ENCODE measurements at regions not wholly inside any gene's neighbourhood (a gene's known extent, or its start where the extent isn't known, plus 50 kb on each side); places are given as distances from the start of the nearest gene placed in this dataset.

DNA sequence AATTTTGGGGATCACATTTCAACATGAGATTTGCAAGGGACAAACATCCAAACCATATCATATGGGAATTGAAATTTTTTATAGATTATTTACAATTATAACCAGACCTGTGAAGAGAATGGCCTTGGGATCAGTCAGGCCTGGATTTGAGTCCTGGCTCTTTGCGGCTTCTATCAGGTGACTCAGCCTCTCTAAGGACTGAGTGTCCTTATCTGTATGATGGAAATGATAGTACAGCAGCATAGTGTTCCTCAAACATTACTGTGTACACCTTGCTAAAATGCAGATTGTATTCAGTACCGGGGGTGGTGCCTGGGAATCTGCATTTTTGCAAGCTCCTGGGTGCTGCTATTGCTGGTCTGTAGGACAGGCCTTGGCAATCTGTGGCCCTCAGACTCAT, 206.7 kb upstream of the PROK2 start:
- H3K4me3 ChIP-seq: no peak overlapping the region
- intact Hi-C loops (cut with DNase I): no loop called here
- ATAC-seq: no peak

DNA sequence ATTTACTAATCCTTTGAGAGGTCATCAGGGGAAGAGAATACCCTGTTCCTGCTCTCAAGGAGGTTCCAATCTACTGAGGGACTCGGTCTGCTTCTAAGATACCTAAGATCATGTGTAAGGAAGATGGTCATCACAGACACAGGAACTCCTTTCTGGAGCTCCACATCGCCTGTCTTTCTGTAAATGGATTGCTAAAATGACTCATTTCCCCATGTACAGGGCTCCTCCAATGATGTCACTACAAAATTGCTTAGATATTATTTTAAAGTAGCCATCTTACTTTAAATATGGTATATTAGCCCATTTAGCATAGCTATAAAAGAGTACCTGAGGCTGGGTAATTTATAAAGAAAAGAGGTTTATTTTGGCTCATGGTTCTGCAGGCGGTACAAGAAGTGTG, 206.1 kb upstream of the PROK2 start:
- Histone ChIP-seq H3K9me3 (no peaks in the 10 kb centered on the region), H3K4me3 (no peak overlapping the region), H3K27me3 (ENCODE audit: low read depth) (no peaks in the 10 kb centered on the region), H3K27ac (no peak overlapping the region), H3K4me1 (no peaks in the 10 kb centered on the region), H3K36me3 (no peaks in the 10 kb centered on the region)
- no peak for ATAC-seq
- intact Hi-C loops (cut with DNase I): no loop called here
- TF ChIP-seq, protein P1, sequence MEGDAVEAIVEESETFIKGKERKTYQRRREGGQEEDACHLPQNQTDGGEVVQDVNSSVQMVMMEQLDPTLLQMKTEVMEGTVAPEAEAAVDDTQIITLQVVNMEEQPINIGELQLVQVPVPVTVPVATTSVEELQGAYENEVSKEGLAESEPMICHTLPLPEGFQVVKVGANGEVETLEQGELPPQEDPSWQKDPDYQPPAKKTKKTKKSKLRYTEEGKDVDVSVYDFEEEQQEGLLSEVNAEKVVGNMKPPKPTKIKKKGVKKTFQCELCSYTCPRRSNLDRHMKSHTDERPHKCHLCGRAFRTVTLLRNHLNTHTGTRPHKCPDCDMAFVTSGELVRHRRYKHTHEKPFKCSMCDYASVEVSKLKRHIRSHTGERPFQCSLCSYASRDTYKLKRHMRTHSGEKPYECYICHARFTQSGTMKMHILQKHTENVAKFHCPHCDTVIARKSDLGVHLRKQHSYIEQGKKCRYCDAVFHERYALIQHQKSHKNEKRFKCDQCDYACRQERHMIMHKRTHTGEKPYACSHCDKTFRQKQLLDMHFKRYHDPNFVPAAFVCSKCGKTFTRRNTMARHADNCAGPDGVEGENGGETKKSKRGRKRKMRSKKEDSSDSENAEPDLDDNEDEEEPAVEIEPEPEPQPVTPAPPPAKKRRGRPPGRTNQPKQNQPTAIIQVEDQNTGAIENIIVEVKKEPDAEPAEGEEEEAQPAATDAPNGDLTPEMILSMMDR (IDR thresholded peaks at IDR 0.05): no peak
- DNase-seq: no peak

More for the DNA sequence above, 206.7 kb upstream of the PROK2 start:
- TF ChIP-seq, protein P1 (IDR thresholded peaks at IDR 0.05): no peak
- DNase-seq: no peak
- H3K9me3 ChIP-seq: no peaks in the 10 kb centered on the region
- no peaks in the 10 kb centered on the region for H3K36me3 ChIP-seq
- no peaks in the 10 kb centered on the region for H3K4me1 ChIP-seq
- H3K27ac ChIP-seq: no peak overlapping the region
- no peaks in the 10 kb centered on the region for H3K27me3 ChIP-seq (ENCODE audit: low read depth)

DNA sequence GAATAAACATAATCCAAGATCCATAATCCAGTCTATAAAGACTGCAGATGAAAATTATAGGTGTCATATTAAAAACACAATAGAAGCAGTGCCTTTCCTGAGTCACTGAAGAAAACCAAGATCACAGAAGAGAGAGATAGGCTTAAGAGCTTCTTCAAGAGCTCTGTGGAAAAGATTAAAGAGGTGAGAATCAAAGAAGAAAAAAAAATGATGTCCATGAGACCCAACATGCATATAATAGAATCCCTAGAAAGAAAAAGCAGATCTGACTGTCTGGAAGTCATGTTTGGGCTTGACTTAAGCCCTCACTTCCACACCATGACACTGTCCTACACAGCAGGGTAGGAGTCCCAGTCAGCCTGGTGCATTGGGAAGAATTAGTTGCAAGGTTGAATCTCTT, 205.6 kb upstream of the PROK2 start:
- no peaks in the 10 kb centered on the region for H3K36me3 ChIP-seq
- ATAC-seq: no peak
- intact Hi-C loops (cut with DNase I): no loop called here
- no peak for DNase-seq
- H3K9me3 ChIP-seq: no peaks in the 10 kb centered on the region
- no peak overlapping the region for H3K27ac ChIP-seq
- no peaks in the 10 kb centered on the region for H3K27me3 ChIP-seq (ENCODE audit: low read depth)
- H3K4me3 ChIP-seq: no peak overlapping the region
- no peaks in the 10 kb centered on the region for H3K4me1 ChIP-seq
- TF ChIP-seq, protein P1 (IDR thresholded peaks at IDR 0.05): no peak

GRCh38 chr3:71989165-71989564, 204.2 kb upstream of the PROK2 start:
- no peak for ATAC-seq

GRCh38 chr3:71987828-71988227, 202.9 kb upstream of the PROK2 start:
- Histone ChIP-seq H3K36me3 (no peaks in the 10 kb centered on the region), H3K4me1 (no peaks in the 10 kb centered on the region), H3K27ac (no peak overlapping the region), H3K4me3 (no peak overlapping the region), H3K27me3 (ENCODE audit: low read depth) (no peaks in the 10 kb centered on the region), H3K9me3 (no peaks in the 10 kb centered on the region)
- ATAC-seq: no peak
- TF ChIP-seq, protein P1 (IDR thresholded peaks at IDR 0.05): no peak
- intact Hi-C loops (cut with DNase I): no loop called here
- DNase-seq: no peak

More at GRCh38 chr3:71989165-71989564, 204.2 kb upstream of the PROK2 start:
- no peaks in the 10 kb centered on the region for H3K27me3 ChIP-seq (ENCODE audit: low read depth)
- no peak for DNase-seq
- H3K36me3 ChIP-seq: no peaks in the 10 kb centered on the region
- TF ChIP-seq, protein P1 (IDR thresholded peaks at IDR 0.05): no peak
- H3K4me3 ChIP-seq: no peak overlapping the region
- no peaks in the 10 kb centered on the region for H3K4me1 ChIP-seq
- intact Hi-C loops (cut with DNase I): no loop called here
- no peak overlapping the region for H3K27ac ChIP-seq
- H3K9me3 ChIP-seq: no peaks in the 10 kb centered on the region
